ENCODE measurements at regions not wholly inside any gene's neighbourhood (a gene's known extent, or its start where the extent isn't known, plus 50 kb on each side); places are given as distances from the start of the nearest gene placed in this dataset.

DNA sequence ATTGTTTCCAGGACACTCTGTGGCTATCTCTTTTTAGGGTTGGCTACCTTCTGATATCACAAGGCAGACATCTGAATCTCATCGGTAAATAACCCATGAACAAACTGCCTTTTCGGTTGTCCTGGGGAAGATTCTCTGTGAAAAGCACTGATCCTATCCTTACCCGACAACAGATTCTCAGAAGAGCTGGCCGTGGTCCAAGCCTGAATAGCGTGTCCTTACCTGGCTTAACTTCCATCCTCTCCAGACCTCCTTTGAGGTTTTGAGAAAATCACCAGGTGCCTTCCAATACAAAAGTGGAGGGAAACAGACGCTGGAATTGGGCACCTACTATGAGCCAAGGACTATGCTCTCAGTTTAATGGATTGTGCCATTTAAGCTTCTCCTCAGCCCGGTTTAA is 87.4 kb upstream of the ARHGEF3 start:
- Histone ChIP-seq H3K4me2 (ENCODE audit: low read length) (no peak overlapping the region), H3K9me3 (ENCODE audit: low read length) (no peaks in the 10 kb centered on the region), H3K9me2 (ENCODE audit: low read depth, low read length) (no peaks in the 10 kb centered on the region), H3K27ac (ENCODE audit: low read depth, low read length, poor library complexity, severe bottlenecking) (no peak overlapping the region), H3K36me3 (ENCODE audit: insufficient read depth, low read length) (no peaks in the 10 kb centered on the region), H3F3A (ENCODE audit: insufficient read depth, low read length) (no peaks in the 10 kb centered on the region), H3K4me1 (ENCODE audit: insufficient read depth, low read length, severe bottlenecking) (peaks cover 12% of the 10 kb centered on the region), H4K20me1 (ENCODE audit: insufficient read depth, low read length) (no peaks in the 10 kb centered on the region), H3K79me2 (ENCODE audit: insufficient read depth, low read length) (no peaks in the 10 kb centered on the region), H3K27me3 (ENCODE audit: insufficient read depth, low read length) (no peaks in the 10 kb centered on the region), H2AFZ (ENCODE audit: low read length) (no peak overlapping the region), H3K9ac (ENCODE audit: low read length) (no peak overlapping the region), H3K4me3 (ENCODE audit: low read depth, low read length, poor library complexity, severe bottlenecking) (no peak overlapping the region)
- TF ChIP-seq, protein P1, sequence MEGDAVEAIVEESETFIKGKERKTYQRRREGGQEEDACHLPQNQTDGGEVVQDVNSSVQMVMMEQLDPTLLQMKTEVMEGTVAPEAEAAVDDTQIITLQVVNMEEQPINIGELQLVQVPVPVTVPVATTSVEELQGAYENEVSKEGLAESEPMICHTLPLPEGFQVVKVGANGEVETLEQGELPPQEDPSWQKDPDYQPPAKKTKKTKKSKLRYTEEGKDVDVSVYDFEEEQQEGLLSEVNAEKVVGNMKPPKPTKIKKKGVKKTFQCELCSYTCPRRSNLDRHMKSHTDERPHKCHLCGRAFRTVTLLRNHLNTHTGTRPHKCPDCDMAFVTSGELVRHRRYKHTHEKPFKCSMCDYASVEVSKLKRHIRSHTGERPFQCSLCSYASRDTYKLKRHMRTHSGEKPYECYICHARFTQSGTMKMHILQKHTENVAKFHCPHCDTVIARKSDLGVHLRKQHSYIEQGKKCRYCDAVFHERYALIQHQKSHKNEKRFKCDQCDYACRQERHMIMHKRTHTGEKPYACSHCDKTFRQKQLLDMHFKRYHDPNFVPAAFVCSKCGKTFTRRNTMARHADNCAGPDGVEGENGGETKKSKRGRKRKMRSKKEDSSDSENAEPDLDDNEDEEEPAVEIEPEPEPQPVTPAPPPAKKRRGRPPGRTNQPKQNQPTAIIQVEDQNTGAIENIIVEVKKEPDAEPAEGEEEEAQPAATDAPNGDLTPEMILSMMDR (IDR thresholded peaks at IDR 0.05; ENCODE audit: low read length), result no peak
- no peak for TF ChIP-seq EZH2 (IDR thresholded peaks at IDR 0.05; ENCODE audit: borderline replicate concordance, low read length)

DNA sequence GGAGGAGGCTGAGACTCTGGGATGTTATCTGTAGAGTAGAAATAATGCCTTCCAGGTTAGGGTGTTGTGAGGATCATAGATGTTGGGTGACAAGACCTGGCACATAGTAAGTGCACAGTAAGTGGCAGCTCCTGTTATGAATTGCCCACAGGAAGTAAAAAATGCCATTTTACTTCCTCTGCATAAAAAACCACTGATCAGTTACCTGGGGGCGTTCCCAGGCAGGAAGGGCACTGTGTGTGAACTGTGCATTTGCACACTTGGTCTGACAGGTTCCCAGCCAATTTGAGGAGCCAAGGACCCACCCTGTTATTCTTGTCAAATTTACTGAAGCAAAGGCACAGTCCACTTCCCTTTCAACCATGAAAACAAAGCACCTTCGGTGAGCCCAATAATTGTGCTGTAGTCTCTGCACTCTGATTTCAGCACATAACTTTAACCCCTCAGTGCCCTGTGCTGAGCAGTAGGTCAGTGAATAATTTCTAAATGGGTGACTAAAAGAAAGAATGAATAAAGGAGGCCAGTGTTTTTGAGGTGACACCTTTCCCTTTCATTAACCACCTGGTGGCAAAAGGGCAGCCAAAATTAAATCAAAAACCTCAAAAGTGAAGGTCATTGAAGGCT is 85.8 kb upstream of the ARHGEF3 start:
- Histone ChIP-seq H3K36me3 (ENCODE audit: insufficient read depth, low read length) (no peaks in the 10 kb centered on the region), H3K4me3 (ENCODE audit: low read depth, low read length, poor library complexity, severe bottlenecking) (no peak overlapping the region), H3K27me3 (ENCODE audit: insufficient read depth, low read length) (no peaks in the 10 kb centered on the region), H3K4me2 (ENCODE audit: low read length) (no peak overlapping the region), H3K79me2 (ENCODE audit: insufficient read depth, low read length) (no peaks in the 10 kb centered on the region), H3K9me3 (ENCODE audit: low read length) (no peaks in the 10 kb centered on the region), H3K9ac (ENCODE audit: low read length) (no peak overlapping the region), H3K4me1 (ENCODE audit: insufficient read depth, low read length, severe bottlenecking) (peaks cover 12% of the 10 kb centered on the region), H3K9me2 (ENCODE audit: low read depth, low read length) (no peaks in the 10 kb centered on the region), H3K27ac (ENCODE audit: low read depth, low read length, poor library complexity, severe bottlenecking) (no peak overlapping the region), H3F3A (ENCODE audit: insufficient read depth, low read length) (no peaks in the 10 kb centered on the region), H4K20me1 (ENCODE audit: insufficient read depth, low read length) (no peaks in the 10 kb centered on the region), H2AFZ (ENCODE audit: low read length) (no peak overlapping the region)
- TF ChIP-seq, protein P1 (IDR thresholded peaks at IDR 0.05; ENCODE audit: low read length), result no peak
- no peak for TF ChIP-seq EZH2 (IDR thresholded peaks at IDR 0.05; ENCODE audit: borderline replicate concordance, low read length)

- no peak overlapping the region for H2AFZ ChIP-seq (ENCODE audit: low read length)
- no peaks in the 10 kb centered on the region for H3F3A ChIP-seq (ENCODE audit: insufficient read depth, low read length)
- H3K36me3 ChIP-seq (ENCODE audit: insufficient read depth, low read length), result no peaks in the 10 kb centered on the region
- no peak overlapping the region for H3K4me2 ChIP-seq (ENCODE audit: low read length)
- peaks cover 12% of the 10 kb centered on the region for H3K4me1 ChIP-seq (ENCODE audit: insufficient read depth, low read length, severe bottlenecking)
- no peaks in the 10 kb centered on the region for H4K20me1 ChIP-seq (ENCODE audit: insufficient read depth, low read length)
- no peak overlapping the region for H3K4me3 ChIP-seq (ENCODE audit: low read depth, low read length, poor library complexity, severe bottlenecking)
- no peak overlapping the region for H3K9ac ChIP-seq (ENCODE audit: low read length)
- H3K9me2 ChIP-seq (ENCODE audit: low read depth, low read length), result no peaks in the 10 kb centered on the region
- H3K27me3 ChIP-seq (ENCODE audit: insufficient read depth, low read length), result no peaks in the 10 kb centered on the region
- TF ChIP-seq, protein P1 (IDR thresholded peaks at IDR 0.05; ENCODE audit: low read length), result no peak
- TF ChIP-seq EZH2 (IDR thresholded peaks at IDR 0.05; ENCODE audit: borderline replicate concordance, low read length), result no peak
- no peaks in the 10 kb centered on the region for H3K79me2 ChIP-seq (ENCODE audit: insufficient read depth, low read length)
- no peak overlapping the region for H3K27ac ChIP-seq (ENCODE audit: low read depth, low read length, poor library complexity, severe bottlenecking)
- H3K9me3 ChIP-seq (ENCODE audit: low read length), result no peaks in the 10 kb centered on the region
Measured at GRCh38 chr3:56886314-56886713, 84.6 kb upstream of the ARHGEF3 start.
